ENCODE measurements at regions not wholly inside any gene's neighbourhood (a gene's known extent, or its start where the extent isn't known, plus 50 kb on each side); places are given as distances from the start of the nearest gene placed in this dataset.
A peak's percentile ranks its signal among the peaks of the same experiment; 100 is the strongest.

GRCh38 chr12:90098132-90098779, 389.6 kb upstream of the ATP2B1 start:
- DNase-seq (ENCODE audit: low spot score) (no peak), FAIRE-seq (no peak)

GRCh38 chr12:90091809-90092208, 383.2 kb upstream of the ATP2B1 start:
- DNase-seq (ENCODE audit: low spot score) (no peak), FAIRE-seq (no peak)

DNA sequence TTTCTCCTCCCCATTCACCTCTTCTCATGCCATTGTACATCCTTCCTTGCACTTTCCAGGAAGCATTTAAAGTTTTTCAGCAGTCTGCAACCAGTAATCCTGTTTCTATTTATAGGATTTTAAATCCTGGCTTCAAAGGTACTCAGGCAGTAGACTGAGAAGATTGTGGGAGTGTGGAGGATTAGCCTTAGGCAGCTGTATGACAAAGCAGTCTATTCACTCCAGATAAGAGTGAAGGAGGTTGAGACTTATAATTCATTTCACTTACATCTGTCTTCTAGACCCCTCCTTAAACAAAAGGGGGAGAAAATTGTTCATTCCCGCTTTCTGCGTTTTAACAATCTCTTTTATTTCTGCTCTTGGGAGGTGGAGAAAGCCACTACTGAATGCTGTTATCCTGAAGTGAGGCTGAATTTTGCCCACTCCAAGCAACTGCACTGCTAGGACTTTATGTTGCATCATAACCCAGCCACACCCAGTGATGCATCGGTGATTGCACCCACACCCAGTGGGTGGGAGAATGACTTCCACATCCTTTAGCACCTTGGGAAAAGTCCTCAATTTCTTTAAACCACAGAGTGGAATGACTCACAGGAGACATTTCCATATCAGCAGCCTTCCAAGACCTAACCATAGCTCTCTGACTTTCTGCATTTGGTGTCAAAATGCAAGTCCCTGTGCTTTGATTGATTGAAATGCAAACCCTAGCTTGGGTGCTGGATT, 382.5 kb upstream of the ATP2B1 start:
- DNase-seq (ENCODE audit: low spot score) (peak; percentile 32), FAIRE-seq (no peak)

DNA sequence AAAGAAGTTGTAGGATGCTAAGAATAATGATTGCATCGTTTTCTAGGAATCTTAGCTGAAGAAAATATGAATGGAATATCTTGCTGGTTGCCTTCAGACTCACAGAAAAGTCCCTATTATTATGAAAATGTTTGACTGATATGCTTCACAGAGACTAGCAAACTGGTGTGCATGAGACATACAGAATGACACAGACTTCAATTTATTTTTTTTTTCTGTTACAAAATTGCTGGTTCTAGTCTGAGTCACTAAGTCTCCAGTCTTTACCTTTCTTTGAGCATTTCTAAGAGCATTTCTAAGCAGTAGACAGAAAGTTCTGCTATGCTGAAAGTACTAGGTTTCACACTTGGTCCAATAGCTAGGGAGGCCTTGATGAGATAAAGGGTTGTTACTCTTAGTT, 377.6 kb upstream of the ATP2B1 start:
- DNase-seq (ENCODE audit: low spot score) (no peak), FAIRE-seq (no peak)

DNA sequence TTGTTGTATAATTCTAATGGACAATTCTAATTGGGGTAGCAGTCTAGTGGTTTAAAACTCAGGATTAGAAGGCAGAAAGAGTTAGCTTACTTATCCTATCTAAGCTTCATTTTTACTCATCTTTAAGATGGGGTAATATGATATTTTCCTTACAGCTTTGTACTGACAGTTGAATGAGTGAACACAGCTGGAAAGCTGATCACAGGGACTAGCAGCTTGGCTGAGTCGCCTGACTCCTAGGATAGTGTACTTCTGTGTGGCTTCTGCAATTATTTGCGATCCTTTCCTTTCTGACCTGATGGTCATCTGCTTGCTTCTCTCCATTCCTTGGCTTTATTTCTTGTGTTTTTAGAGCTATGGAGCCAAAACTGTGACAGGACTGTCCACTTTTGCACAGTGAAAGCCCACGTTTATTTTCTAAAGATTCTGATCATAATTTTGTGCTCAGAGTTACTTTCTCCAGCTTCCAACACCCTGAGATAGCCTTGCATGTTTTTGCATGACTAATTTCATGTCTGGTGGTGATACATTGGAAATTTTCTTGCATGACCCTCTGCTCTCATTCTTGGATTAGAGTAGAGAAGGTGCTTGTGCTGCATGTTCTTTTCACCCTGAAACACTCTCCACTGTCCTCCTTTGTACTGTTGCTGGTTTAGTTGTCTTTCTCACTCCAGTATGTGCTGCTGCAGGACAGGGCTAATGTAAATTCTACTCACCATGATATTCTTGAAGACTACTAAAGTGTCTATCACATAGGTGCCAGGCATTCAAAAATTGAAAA, 377.0 kb upstream of the ATP2B1 start:
- no peak for FAIRE-seq
- no peak for DNase-seq (ENCODE audit: low spot score)

DNA sequence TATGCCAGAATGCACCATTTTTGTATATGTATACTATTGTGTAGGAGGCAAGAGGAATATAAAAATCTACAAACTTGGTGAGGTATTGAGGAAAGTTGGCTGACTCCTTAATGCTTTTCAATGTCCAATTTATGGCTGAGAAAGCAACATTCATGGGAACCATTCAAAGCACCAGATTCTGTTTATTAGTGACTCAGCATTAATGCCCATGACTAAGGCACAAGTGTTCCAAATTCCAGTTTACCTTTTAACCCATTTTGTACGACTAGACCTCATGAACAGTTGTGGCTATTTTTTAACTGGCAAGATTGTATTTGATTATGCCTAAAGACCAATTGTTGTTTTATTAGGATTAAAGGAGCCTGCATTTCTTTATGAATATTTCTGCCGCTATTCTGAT, 375.4 kb upstream of the ATP2B1 start:
- no peak for FAIRE-seq
- no peak for DNase-seq (ENCODE audit: low spot score)

DNA sequence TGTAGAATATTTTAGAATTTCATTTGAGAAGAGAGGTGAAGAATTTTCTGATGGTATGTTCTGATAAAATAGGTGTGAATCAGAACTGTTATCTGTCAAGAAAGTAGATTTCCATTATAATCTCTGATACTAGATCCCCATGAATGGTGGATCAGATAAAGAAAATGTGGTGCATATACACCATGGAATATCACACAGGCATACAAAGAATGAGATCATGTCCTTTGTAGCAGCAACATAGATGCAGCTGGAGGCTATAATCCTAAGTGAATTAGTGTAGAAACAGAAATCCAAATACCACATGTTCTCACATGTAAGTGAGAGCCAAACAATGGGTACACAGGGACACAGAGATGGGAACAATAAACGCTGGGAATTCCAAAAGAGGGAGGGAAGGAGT, 372.0 kb upstream of the ATP2B1 start:
- no peak for FAIRE-seq
- no peak for DNase-seq (ENCODE audit: low spot score)

DNA sequence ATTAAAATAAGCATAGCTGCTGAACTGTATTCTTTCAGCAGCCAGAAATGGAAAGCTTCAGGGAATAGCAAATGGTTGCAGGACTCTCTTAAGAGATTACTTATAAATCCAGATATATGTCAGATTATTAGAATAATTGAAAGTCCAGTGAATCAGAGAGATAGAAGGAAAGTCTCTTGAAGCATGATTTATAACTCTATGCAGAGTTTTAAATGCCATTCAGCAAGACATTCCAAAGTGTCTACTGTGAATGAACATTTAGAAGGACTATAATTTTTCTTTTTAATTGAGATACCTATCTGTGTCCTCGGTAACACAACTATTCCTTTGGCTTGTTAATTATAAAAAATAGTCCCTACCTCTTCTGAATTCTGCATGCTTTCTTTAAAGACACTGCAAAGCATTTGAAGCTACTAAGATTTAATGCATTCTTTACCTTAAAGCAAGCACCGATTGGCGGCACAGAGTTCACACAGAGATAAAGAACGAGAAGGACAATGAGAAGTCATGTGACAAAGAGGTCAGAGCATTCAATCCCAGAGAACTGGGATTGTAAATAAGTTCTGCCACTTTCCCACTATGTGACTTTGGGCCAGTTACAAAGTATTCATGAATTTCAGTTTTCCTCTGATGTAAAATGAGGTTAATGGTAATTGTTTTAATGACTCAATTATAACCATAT, 371.0 kb upstream of the ATP2B1 start:
- DNase-seq (ENCODE audit: low spot score) (no peak), FAIRE-seq (no peak)

DNA sequence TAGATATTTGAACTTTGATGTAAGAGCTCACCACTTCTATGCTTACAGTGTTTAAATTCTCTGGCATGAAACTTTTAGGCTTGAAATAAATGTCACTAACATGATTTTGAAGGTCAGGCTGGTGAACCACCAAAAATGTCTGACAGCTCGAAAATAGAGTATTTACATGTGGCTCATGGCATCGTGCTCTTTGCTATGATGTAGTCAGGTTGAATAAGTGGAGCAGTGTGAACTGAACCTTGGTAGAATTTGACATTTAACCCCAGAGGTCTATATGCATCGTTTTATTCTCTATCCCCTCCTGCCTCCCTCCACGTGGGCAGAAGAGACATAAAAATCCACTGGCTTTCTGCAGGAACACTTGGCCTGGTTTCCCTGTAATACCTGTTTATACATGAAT, 369.7 kb upstream of the ATP2B1 start:
- DNase-seq (ENCODE audit: low spot score), result no peak
- no peak for FAIRE-seq

GRCh38 chr12:90077756-90078155, 369.1 kb upstream of the ATP2B1 start:
- FAIRE-seq (no peak), DNase-seq (ENCODE audit: low spot score) (no peak)

DNA sequence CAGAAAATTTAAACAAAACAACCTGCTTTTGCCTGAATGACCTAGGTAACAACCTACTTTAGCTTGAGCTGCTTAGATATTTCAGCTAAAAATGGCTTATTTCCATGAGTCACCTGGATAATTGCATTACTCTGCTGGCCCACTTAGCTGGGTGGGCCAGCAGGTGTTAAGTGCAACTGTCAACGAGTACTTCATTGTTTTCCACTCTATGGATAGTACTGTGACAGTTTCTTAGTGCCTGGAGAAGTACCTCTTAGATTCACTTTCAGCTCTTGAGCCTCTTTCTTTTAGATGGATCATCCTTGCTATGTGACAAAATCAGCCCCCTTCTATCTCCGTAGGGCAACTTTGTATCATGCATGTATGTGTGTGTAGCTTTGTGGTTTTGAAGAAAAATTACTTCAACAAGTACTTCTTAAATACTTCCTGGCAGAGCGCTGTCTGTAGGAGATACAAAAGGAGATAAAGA, 368.2 kb upstream of the ATP2B1 start:
- DNase-seq (ENCODE audit: low spot score), result no peak
- no peak for FAIRE-seq

DNA sequence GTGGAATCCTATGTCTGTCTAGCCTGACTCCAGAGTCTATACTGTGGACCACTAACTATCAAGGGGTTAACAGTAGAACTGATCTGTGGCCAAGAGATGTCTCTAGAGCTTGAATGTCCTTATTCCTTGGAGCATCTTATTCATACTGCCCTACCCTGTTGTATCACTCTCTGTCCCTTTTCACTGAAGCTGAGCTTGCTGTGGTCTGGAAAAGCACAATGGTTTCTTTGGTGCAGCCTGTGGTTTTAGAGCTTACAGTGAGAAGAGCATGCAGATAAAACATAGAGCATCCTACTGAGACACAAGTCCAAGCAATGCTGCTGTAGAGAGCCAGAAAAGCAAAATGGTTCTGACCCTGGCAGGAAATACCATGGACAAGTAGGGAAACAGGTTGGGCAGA, 367.0 kb upstream of the ATP2B1 start:
- DNase-seq (ENCODE audit: low spot score) (no peak), FAIRE-seq (no peak)

DNA sequence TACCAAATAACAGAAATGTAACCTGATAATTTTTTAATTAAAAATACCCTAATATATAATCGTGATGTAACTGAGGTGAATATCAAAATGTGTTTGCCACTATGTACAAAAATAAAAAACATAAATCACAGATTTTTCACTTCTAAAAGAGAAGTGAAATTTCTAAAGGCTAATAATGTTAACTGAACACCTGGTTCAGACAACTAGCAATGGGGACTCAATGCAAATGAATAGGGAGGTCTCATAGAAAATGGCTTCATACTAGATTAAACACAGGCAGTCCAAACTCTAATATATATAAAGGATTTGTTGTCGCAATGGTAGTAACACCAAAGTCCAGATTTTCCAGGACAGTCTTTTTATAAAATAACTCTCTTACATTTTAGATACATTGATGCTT, 365.4 kb upstream of the ATP2B1 start:
- FAIRE-seq (no peak), DNase-seq (ENCODE audit: low spot score) (no peak)

DNA sequence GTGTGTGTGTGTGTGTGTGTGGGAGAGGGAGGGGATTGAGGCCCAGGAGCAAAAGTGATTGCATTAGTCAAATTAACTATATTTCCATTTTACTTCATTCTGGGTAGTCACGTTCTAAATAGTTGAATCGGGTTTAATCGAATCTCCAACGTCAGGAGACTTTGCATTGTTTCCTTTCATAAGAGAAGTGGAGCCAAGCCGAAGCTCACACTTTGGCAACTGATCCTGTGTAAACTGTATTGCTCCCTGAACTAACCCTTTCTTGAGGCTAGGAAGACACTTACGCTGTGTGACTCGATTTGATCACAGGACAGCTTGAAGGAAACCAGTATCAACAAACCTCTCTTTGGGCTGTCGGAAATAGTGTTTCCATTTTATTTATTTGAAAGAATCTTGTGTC, 363.4 kb upstream of the ATP2B1 start:
- DNase-seq (ENCODE audit: low spot score) (no peak), FAIRE-seq (no peak)

GRCh38 chr12:90069711-90070110, 361.1 kb upstream of the ATP2B1 start:
- DNase-seq (ENCODE audit: low spot score), result no peak
- FAIRE-seq, result no peak

DNA sequence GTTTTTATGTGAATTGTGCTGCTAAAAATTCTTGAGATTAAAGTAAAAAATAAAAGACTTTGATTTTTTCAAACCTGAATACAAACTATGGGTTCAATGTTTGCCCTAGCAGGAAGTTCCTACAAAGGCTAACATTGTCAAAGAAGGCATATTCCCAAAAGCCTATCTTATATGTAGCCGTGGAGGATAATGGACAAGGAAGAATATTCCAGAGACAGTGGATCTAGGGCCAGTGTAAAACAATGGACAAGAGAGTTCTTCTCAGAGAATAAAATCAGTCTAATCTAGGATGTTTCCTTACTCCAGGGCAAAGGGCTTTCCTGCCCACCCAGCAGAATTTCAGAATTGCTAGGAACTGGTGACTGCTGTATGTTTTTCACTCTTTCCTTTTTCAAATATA, 359.2 kb upstream of the ATP2B1 start:
- FAIRE-seq (no peak), DNase-seq (ENCODE audit: low spot score) (no peak)

- DNase-seq (ENCODE audit: low spot score) (no peak), FAIRE-seq (no peak)
Measured at GRCh38 chr12:90064852-90065801, 356.5 kb upstream of the ATP2B1 start.

GRCh38 chr12:90062799-90063198, 354.2 kb upstream of the ATP2B1 start:
- DNase-seq (ENCODE audit: low spot score), result peak; percentile 12
- FAIRE-seq, result no peak

- FAIRE-seq (no peak), DNase-seq (ENCODE audit: low spot score) (no peak)
Measured at GRCh38 chr12:90061809-90062208, 353.2 kb upstream of the ATP2B1 start.

DNA sequence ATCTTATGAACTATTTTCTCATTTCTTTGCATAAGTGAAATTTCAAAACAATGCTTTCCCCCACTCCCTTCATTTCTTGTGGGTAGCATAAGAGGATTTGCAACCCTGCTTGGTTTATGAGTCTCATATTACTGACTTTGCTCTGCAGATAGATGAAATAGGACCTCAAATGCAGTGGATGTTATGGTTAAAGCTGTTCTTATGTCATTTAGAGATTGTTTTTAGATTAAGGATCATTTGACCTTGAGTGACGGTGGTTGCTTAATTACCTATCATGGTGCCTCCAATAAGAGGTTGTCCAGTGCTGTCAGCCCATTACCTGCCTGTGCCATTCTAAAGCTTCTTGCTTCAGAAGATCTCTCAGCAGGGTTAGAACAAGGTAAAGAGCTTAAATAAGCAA, 351.4 kb upstream of the ATP2B1 start:
- DNase-seq (ENCODE audit: low spot score) (no peak), FAIRE-seq (no peak)

- FAIRE-seq, result no peak
- DNase-seq (ENCODE audit: low spot score), result peak; percentile 12
Measured at GRCh38 chr12:90058704-90059103, 350.1 kb upstream of the ATP2B1 start.

All from urothelium cell line (cell line).